AG09319 (cell line): ENCODE measurements at regions not wholly inside any gene's neighbourhood (a gene's known extent, or its start where the extent isn't known, plus 50 kb on each side); places are given as distances from the start of the nearest gene placed in this dataset.

Experiments used
- DNase-seq: peaks from one replicate; pipeline ENCODE4 v3.0.0-alpha.2; 2010; ENCODE audit warnings: low read depth; ENCODE audit errors: extremely low read depth
- TF ChIP-seq, protein P1 (sequence below): IDR thresholded peaks from 2 replicates; pipeline ENCODE4 v1.5.1; 2011; ENCODE audit warnings: low read depth, mild to moderate bottlenecking, inconsistent platforms, low read length, moderate library complexity

DNA sequence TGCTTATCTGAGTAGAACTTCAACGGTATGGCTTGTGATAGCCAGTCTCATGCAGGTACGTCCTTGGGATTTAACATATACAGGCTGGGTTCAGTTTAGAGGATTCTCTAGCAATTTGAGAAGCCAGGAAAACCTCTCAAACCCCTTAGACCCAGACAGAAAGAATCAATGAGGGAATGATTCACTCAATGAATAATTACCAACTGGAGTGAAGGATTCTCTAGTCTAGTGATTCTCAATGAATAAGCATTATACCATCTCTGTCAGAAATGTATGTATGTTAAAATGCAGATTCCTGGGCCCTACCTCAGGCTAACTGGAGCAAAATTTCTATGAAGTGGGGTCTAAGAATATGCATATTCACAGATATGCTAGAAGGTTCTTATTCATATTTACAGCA lies 54.5 kb upstream of the APP start:
- TF ChIP-seq, protein P1, sequence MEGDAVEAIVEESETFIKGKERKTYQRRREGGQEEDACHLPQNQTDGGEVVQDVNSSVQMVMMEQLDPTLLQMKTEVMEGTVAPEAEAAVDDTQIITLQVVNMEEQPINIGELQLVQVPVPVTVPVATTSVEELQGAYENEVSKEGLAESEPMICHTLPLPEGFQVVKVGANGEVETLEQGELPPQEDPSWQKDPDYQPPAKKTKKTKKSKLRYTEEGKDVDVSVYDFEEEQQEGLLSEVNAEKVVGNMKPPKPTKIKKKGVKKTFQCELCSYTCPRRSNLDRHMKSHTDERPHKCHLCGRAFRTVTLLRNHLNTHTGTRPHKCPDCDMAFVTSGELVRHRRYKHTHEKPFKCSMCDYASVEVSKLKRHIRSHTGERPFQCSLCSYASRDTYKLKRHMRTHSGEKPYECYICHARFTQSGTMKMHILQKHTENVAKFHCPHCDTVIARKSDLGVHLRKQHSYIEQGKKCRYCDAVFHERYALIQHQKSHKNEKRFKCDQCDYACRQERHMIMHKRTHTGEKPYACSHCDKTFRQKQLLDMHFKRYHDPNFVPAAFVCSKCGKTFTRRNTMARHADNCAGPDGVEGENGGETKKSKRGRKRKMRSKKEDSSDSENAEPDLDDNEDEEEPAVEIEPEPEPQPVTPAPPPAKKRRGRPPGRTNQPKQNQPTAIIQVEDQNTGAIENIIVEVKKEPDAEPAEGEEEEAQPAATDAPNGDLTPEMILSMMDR = no peak
- no peak for DNase-seq

DNA sequence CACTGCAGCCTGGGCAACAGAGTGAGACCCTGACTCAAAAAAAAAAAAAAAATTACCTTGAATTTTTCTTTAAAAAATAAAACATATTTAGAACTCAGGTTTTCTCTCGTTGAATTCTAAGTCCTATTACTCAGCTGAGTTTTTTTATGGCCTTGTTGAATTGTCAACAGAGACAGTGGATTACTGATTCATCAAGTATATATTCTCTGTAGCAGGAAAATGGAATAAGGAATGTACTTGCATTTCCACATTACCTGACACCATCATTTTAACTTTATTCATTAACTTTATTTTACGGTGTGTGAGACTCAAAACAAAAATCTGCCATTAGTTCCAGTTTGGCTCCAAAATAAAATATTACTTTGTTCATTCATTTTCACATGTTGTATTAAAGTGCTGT lies 53.8 kb upstream of the APP start:
- DNase-seq = no peak
- TF ChIP-seq, protein P1 = no peak
